ENCODE measurements at regions not wholly inside any gene's neighbourhood (a gene's known extent, or its start where the extent isn't known, plus 50 kb on each side); places are given as distances from the start of the nearest gene placed in this dataset.

DNA sequence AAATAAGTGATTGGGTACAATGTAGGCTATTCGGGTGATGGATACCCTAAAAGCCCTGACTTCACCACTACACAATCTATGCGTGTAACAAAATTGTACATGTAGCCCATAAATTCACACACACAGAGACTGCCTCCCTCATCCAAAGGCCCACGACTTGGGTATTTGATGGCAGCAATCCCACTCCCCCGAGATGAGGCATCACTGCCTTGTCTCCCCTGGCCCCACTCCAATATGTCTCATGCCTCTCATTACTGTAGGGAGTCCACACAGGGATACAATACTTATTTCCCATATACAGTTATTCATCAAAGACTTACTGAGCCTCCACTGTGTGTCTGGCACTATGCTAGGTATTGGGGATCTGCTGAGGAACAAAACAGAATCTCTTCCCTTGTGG, 192.6 kb downstream of the CBLN1 start:
- intact Hi-C loops (cut with micrococcal nuclease): no loop called here
- no peak for ATAC-seq

GRCh38 chr16:49085686-49086085, 196.0 kb downstream of the CBLN1 start:
- ATAC-seq (no peak), DNase-seq (no peak)
- intact Hi-C loops (cut with micrococcal nuclease): no loop called here

More for the DNA sequence above, 192.6 kb downstream of the CBLN1 start:
- DNase-seq: no peak

- ATAC-seq (no peak), DNase-seq (no peak)
- intact Hi-C loops (cut with micrococcal nuclease): no loop called here
Observed at GRCh38 chr16:49084628-49085390, 196.8 kb downstream of the CBLN1 start.

DNA sequence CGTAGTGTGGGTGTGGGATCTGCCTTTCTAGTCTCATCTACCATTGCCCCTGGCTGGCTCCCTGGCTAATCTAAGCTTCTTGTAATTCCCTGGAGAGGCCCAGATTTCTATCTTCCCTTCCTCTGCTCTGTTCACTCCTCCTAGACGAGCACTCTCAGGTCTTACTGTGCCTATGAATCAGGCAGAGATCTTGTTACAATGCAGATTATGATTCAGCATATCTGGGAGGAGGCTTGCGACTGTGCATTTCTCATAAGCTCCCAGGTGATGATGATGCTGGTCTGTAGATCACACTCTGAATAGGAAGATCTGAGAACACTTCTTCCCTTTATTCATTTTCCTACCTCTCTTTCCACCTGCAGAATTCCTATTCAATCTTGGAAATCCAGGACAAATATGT, 200.1 kb downstream of the CBLN1 start:
- no peak for DNase-seq
- ATAC-seq: no peak
- intact Hi-C loops (cut with micrococcal nuclease): no loop called here

DNA sequence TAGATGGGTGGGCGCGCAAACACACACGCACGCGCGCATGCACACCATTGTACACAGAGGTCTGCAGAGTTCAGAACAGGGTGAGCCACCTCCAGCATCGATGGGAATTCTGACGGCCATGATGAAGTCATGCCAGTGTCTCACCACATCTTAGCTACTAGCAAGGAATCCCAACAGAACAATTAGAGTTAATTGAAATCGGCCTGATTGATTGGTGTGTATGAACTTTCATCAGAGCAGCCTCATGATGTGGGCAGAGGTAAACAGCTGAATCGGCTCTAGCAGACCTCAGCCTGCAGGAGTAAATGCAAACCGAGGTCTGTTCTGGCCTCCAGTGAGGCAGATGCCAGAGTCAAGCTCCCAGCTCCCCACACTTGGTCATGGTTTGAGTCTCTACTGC, 200.6 kb downstream of the CBLN1 start:
- no peak for ATAC-seq
- no peak for DNase-seq
- intact Hi-C loops (cut with micrococcal nuclease): no loop called here

GRCh38 chr16:49078571-49078970, 203.1 kb downstream of the CBLN1 start:
- intact Hi-C loops (cut with micrococcal nuclease): no loop called here
- DNase-seq (no peak), ATAC-seq (no peak)

DNA sequence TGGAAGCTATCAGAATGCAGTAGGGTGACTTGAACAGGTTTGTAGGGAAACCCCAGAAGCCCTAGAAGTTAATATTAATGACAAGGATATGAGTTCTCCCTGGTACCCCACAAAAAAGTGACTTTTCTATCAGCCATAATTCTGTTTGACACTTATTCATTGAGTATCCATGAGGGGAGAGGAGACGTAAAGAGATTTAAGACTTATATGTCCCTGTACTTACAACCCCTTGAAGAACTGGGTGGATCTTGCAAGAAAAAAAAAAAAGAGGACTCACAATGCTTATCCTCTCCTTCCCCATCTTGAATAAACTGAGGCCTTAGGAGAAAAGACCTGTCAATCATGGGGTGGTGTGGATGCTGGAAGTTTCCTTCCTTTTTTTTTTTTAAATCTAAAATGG, 203.5 kb downstream of the CBLN1 start:
- ATAC-seq (no peak), DNase-seq (no peak)
- intact Hi-C loops (cut with micrococcal nuclease): no loop called here

- DNase-seq (no peak), ATAC-seq (no peak)
- intact Hi-C loops (cut with micrococcal nuclease): no loop called here
Observed at GRCh38 chr16:49075709-49076108, 205.9 kb downstream of the CBLN1 start.

DNA sequence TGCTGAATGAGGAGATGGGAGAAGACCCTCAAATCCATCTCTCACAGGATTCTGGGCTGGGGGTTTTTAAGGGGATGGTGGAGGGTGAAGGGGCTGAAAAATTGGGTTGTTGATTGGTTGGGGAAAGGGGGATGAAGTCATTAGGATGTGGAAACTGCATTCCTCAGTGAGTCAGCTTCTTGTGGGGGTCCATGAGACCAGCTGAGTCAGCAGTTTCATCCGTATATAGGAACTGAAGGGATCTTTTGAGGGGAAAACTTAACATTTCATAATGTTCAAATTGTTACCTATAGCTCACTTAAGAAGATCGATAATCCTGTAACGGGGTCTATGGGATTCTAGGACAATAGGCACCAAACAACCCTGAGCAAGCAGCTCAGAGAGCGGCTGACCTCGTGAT, 213.4 kb downstream of the CBLN1 start:
- DNase-seq (no peak), ATAC-seq (no peak)
- intact Hi-C loops (cut with micrococcal nuclease): no loop called here

- DNase-seq (no peak), ATAC-seq (peak; percentile 99)
- intact Hi-C loops (cut with micrococcal nuclease): no loop called here
Observed at GRCh38 chr16:49067776-49068175, 213.9 kb downstream of the CBLN1 start.

DNA sequence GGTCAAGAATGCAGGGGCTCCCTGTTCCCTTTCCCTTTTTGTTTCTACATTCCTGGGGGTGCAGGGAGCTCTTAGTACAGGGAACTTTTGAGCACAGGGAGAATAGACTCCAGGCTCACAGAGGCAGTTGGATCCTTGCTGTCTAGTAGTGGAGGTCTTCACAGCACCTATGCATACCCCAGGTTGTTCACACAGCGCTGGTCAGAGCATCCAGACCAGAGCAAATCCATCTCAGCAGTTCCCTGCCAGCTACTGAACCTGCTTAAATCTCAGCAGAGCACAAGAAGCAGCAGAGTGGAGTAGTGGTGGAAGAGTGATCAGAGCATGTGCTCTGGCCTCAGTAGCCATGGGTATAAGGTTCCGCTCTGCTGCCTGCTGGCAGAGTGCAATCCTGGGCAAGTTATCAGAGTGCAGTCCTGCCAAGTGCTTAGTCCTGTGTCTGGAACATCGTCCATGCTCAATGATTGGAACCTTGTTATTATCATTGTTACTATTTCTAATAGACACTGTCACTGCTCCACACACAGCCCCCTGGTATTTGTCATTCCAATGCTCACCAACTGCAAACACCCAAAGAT, 220.4 kb downstream of the CBLN1 start:
- peak; percentile 99 for ATAC-seq
- intact Hi-C loops (cut with micrococcal nuclease): no loop called here
- DNase-seq: peak; percentile 61

- ATAC-seq (no peak), DNase-seq (no peak)
- intact Hi-C loops (cut with micrococcal nuclease): no loop called here
Observed at GRCh38 chr16:49060728-49061127, 220.9 kb downstream of the CBLN1 start.

- intact Hi-C loops (cut with micrococcal nuclease): no loop called here
Observed at GRCh38 chr16:49058382-49058781, 223.3 kb downstream of the CBLN1 start.

DNA sequence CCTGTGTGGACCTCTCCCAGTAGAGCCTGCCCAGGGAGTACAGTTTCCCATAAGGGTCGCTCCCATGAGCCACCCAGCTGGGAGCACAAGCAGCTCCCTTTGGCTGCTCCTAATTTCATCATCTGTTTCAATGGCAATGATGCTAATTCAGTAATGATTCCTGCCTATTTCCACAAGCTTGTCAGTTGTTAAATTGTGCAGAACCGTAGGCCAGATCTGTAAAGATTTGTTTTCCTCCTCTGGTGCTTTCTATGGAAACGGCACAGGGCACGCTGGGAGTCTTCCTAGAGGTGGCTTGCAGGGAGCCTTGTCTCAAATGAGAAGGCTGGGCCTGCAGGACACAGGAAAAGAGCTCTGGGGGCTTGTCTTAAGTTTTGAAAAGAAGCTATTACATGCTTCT, 223.7 kb downstream of the CBLN1 start:
- no peak for DNase-seq
- intact Hi-C loops (cut with micrococcal nuclease): no loop called here

More at GRCh38 chr16:49058382-49058781, 223.3 kb downstream of the CBLN1 start:
- ATAC-seq (no peak), DNase-seq (no peak)

DNA sequence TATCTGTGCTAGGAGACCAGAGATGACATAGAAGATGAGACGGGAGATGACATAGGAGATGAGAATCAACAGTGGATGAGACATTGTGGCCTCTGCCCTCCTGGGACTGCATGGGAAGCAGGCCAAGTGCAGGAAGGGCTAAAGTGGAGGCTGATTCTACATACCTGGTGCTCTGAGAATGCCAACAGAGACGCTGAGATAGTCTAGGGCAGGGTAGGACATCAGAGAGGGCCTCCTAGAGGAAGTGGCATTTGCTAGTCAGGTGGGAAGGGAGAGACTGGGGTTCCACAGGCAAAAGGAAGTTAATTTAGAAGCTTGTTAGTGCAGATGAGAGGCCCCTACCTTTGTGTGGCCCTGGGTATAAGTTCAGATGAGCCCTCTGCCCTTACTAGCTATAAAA, 224.2 kb downstream of the CBLN1 start:
- no peak for DNase-seq
- no peak for ATAC-seq
- intact Hi-C loops (cut with micrococcal nuclease): no loop called here

More for the DNA sequence above, 223.7 kb downstream of the CBLN1 start:
- no peak for ATAC-seq

DNA sequence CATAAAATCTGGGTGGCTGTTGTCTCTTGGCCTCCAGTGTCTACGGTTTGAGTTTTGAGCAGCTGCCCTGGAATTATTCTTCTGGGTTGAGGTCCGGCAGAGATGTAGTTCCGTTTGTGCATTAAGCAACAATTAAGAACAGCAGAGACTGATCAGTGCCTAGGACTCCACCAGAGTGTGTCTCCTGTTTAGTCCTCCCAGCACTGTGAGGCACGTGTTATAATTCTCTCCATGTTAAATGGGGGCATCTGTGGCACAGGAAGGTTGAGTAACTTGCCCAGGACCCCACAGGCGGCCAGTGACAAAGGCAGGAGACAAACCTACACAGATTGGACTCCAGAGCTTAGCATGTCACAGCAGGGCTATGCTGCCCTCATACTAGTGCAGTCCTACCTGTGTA, 225.1 kb downstream of the CBLN1 start:
- ATAC-seq: no peak
- no peak for DNase-seq
- intact Hi-C loops (cut with micrococcal nuclease): no loop called here

- intact Hi-C loops (cut with micrococcal nuclease): no loop called here
- ATAC-seq: no peak
- no peak for DNase-seq
Observed at GRCh38 chr16:49055824-49056545, 225.7 kb downstream of the CBLN1 start.

GRCh38 chr16:49055291-49055690, 226.3 kb downstream of the CBLN1 start:
- intact Hi-C loops (cut with micrococcal nuclease): no loop called here
- DNase-seq: no peak
- no peak for ATAC-seq

DNA sequence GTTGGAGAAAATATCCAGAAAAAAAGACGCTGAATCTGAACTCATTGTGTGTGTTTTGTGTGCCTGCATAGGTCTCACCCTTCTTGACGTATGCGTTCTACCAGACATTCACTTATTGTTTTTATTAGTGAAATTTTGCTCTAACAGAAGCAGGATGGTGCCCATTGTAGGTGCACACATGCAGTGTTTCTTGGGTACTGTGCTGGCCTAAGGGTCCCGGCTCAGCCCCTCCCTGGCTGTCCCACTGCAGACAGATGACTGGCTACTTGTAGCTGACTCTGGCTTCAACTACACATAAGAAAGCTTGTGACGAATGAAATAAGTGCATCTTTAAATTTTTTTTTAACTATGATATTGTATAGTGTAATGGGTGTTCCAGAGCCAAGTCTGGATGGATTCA, 227.0 kb downstream of the CBLN1 start:
- DNase-seq: no peak
- intact Hi-C loops (cut with micrococcal nuclease): no loop called here
- no peak for ATAC-seq

- DNase-seq (no peak), ATAC-seq (no peak)
- intact Hi-C loops (cut with micrococcal nuclease): no loop called here
Observed at GRCh38 chr16:49052846-49053245, 228.8 kb downstream of the CBLN1 start.

GRCh38 chr16:49051576-49051975, 230.1 kb downstream of the CBLN1 start:
- ATAC-seq: peak; percentile 24
- intact Hi-C loops (cut with micrococcal nuclease): no loop called here
- no peak for DNase-seq

All from left ventricle myocardium superior (tissue), 1 donor.